ENCODE measurements at regions not wholly inside any gene's neighbourhood (a gene's known extent, or its start where the extent isn't known, plus 50 kb on each side); places are given as distances from the start of the nearest gene placed in this dataset.

DNA sequence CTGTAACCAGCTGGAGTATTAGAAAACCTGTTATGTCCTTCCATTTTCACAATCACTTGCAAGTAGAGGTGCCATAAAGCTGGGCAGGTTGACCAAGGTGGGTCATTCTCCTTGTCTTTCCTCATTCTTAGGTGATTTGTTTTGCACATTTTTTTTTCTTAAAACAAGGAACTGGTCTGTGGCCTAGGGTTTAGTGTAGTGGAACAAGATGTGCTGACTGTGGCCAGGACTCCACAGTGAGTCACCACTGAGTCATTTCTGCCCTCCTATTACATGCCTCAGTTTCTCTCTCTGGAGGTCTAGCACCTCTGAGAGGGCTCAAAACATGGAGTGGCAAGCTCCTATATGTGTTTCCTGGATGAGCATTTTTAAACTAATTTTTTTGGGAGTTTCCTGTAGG, 355.9 kb downstream of the GPM6A start:
- intact Hi-C loops (cut with DNase I; ENCODE audit: low total_unique reads), result no loop called here
- H3K27ac ChIP-seq, result no peak overlapping the region
- H3K36me3 ChIP-seq, result no peaks in the 10 kb centered on the region
- peaks cover 0 to 12% (median 9%) of the 10 kb centered on the region in 4 donors for H3K9me3 ChIP-seq
- no peaks in the 10 kb centered on the region for H3K27me3 ChIP-seq
- H3K4me3 ChIP-seq, result no peak overlapping the region
- DNase-seq, result no peak
- TF ChIP-seq, protein P1, sequence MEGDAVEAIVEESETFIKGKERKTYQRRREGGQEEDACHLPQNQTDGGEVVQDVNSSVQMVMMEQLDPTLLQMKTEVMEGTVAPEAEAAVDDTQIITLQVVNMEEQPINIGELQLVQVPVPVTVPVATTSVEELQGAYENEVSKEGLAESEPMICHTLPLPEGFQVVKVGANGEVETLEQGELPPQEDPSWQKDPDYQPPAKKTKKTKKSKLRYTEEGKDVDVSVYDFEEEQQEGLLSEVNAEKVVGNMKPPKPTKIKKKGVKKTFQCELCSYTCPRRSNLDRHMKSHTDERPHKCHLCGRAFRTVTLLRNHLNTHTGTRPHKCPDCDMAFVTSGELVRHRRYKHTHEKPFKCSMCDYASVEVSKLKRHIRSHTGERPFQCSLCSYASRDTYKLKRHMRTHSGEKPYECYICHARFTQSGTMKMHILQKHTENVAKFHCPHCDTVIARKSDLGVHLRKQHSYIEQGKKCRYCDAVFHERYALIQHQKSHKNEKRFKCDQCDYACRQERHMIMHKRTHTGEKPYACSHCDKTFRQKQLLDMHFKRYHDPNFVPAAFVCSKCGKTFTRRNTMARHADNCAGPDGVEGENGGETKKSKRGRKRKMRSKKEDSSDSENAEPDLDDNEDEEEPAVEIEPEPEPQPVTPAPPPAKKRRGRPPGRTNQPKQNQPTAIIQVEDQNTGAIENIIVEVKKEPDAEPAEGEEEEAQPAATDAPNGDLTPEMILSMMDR (IDR thresholded peaks at IDR 0.05), result no peak
- TF ChIP-seq EP300 (IDR thresholded peaks at IDR 0.05) (no peak), POLR2AphosphoS5 (IDR thresholded peaks at IDR 0.05) (no peak), POLR2A (IDR thresholded peaks at IDR 0.05) (no peak)
- H3K4me1 ChIP-seq, result no peaks in the 10 kb centered on the region

DNA sequence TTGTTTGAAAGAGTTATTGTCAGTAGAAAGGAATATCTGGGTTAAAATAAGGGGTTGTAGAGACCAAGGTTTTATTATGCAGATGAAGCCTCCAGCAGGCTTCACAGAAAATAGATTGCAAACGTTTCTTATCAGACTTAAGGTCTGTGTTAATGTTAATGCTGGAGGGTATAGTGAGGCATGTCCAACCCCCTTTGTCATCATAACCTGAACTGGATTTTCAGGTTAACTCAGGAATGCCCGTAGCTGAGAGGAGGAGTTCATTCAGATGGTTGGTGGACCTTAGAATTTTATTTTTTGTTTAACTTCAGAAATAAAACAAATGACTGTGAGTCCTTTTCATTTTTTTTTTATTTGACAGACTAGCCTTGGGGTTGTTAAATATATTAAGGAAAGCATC, 354.1 kb downstream of the GPM6A start:
- intact Hi-C loops (cut with DNase I; ENCODE audit: low total_unique reads), result no loop called here
- Histone ChIP-seq H3K9me3 (peaks cover 0 to 12% (median 9%) of the 10 kb centered on the region in 4 donors), H3K4me3 (no peak overlapping the region), H3K27me3 (no peaks in the 10 kb centered on the region), H3K27ac (no peak overlapping the region), H3K36me3 (no peaks in the 10 kb centered on the region), H3K4me1 (no peaks in the 10 kb centered on the region)
- 23 to 39% (median 30%) methylated on average over 2 of the region's 2 CpGs for WGBS, 5 donors
- TF ChIP-seq EP300 (IDR thresholded peaks at IDR 0.05) (no peak), POLR2AphosphoS5 (IDR thresholded peaks at IDR 0.05) (no peak), POLR2A (IDR thresholded peaks at IDR 0.05) (no peak)
- TF ChIP-seq, protein P1 (IDR thresholded peaks at IDR 0.05), result no peak
- DNase-seq, result no peak

- intact Hi-C loops (cut with DNase I; ENCODE audit: low total_unique reads), result no loop called here
- no peak for DNase-seq
- peaks cover 0 to 12% (median 9%) of the 10 kb centered on the region in 4 donors for H3K9me3 ChIP-seq
- no peaks in the 10 kb centered on the region for H3K4me1 ChIP-seq
- no peak for TF ChIP-seq EP300 (IDR thresholded peaks at IDR 0.05)
- TF ChIP-seq, protein P1 (IDR thresholded peaks at IDR 0.05), result no peak
- no peak for TF ChIP-seq POLR2A (IDR thresholded peaks at IDR 0.05)
- no peak for TF ChIP-seq POLR2AphosphoS5 (IDR thresholded peaks at IDR 0.05)
- H3K27me3 ChIP-seq, result no peaks in the 10 kb centered on the region
- H3K4me3 ChIP-seq, result no peak overlapping the region
- H3K36me3 ChIP-seq, result no peaks in the 10 kb centered on the region
- H3K27ac ChIP-seq, result no peak overlapping the region
These were observed 352.5 kb downstream of the GPM6A start for GRCh38 chr4:175459571-175459970.

DNA sequence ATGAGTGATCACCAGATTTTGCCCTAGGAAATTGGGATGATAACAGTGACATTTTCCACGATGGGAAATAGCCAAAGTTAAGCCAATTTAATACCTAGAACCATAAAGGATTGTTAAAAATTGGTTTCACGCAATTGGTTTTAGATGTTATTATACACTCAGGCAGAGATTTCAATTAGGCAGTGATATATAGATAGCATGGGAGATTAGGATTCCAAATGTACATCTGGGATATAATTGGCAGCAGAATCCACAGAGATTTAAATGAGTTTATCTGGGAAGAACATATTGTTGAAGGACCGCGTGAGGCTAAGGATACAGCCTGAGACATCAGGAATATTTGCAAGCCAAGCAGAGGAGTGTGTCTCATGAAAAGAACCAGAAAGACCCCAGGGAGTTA, 351.6 kb downstream of the GPM6A start:
- WGBS, 5 donors, result 75 to 83% (median 80%) methylated on average over 4 of the region's 4 CpGs
- intact Hi-C loops (cut with DNase I; ENCODE audit: low total_unique reads), result no loop called here

More for the DNA sequence above, 351.6 kb downstream of the GPM6A start:
- no peaks in the 10 kb centered on the region for H3K36me3 ChIP-seq
- peak in 1 of 2 donors; percentile 7 for DNase-seq
- no peaks in the 10 kb centered on the region for H3K4me1 ChIP-seq
- peaks cover 0 to 6% (median 2%) of the 10 kb centered on the region in 4 donors for H3K9me3 ChIP-seq
- H3K27ac ChIP-seq, result no peak overlapping the region
- H3K27me3 ChIP-seq, result no peaks in the 10 kb centered on the region
- TF ChIP-seq POLR2A (IDR thresholded peaks at IDR 0.05) (no peak), EP300 (IDR thresholded peaks at IDR 0.05) (no peak), POLR2AphosphoS5 (IDR thresholded peaks at IDR 0.05) (no peak)
- TF ChIP-seq, protein P1 (IDR thresholded peaks at IDR 0.05), result no peak
- no peak overlapping the region for H3K4me3 ChIP-seq
